Gastroesophageal sphincter (tissue), 4 donors: ENCODE measurements at regions not wholly inside any gene's neighbourhood (a gene's known extent, or its start where the extent isn't known, plus 50 kb on each side); places are given as distances from the start of the nearest gene placed in this dataset.
"Not testable (repeated sequence)": the region's sequence is repeated elsewhere in the genome, so short reads cannot be mapped to it uniquely, and the experiment has no call there.

Source experiments
- ATAC-seq: fragments of 150-250 bp; one replicate; pipeline ENCODE4 v1.9.1; 2016; ENCODE audit warnings: mild to moderate bottlenecking, moderate library complexity
- H3K27ac ChIP-seq, 4 donors: fragments of 200-600 bp; sonication (generic) in 3 of 4; 1 replicate in 3 of 4; 2 replicates in 1 of 4; pipeline ENCODE4 v1.5.1; 2016 to 2019
- H3K27me3 ChIP-seq: fragments of 200-600 bp; sonication (generic); one replicate; pipeline ENCODE4 v1.5.1; 2019
- H3K36me3 ChIP-seq, 2 donors: fragments of 200-600 bp; sonication (generic); one replicate each; pipeline ENCODE4 v1.5.1; 2019; ENCODE audit warnings: control low read depth in 1 of 2
- H3K4me1 ChIP-seq, 3 donors: fragments of 200-600 bp; sonication (generic); 1 replicate in 2 of 3; 2 replicates in 1 of 3; pipeline ENCODE4 v1.5.1; 2016 to 2019; ENCODE audit warnings: control low read depth in 2 of 3
- H3K4me3 ChIP-seq, 2 donors: fragments of 200-600 bp; sonication (generic); one replicate each; pipeline ENCODE4 v1.5.1; 2019; ENCODE audit warnings: mild to moderate bottlenecking in 1 of 2, moderate library complexity in 1 of 2
- H3K9me3 ChIP-seq, 3 donors: fragments of 200-600 bp; sonication (generic); one replicate each; pipeline ENCODE4 v1.5.1; 2017 to 2019; ENCODE audit warnings: control low read depth in 2 of 3
- CTCF ChIP-seq, 4 experiments: fragments of 200-600 bp in 2 of 4; fragments of 450-650 bp in 2 of 4; sonication (generic) in 1 of 4; IDR thresholded peaks; one replicate each; pipeline ENCODE4 v1.5.1; 2017 to 2019; ENCODE audit warnings: antibody characterized with exemption in 4 of 4, mild to moderate bottlenecking in 2 of 4, moderate library complexity in 2 of 4
- EP300 ChIP-seq: sonication (generic); formaldehyde crosslinking; IDR thresholded peaks from one replicate; pipeline ENCODE4 v1.6.1; 2017; ENCODE audit warnings: antibody characterized with exemption, mild to moderate bottlenecking
- POLR2A ChIP-seq, 2 donors: fragments of 450-650 bp; IDR thresholded peaks; one replicate each; pipeline ENCODE4 v1.6.1; 2017; ENCODE audit warnings: antibody characterized with exemption in 2 of 2, mild to moderate bottlenecking in 2 of 2, moderate library complexity in 1 of 2
- POLR2AphosphoS5 ChIP-seq: sonication (generic); formaldehyde crosslinking; IDR thresholded peaks from one replicate; pipeline ENCODE4 v1.6.1; 2017; ENCODE audit warnings: antibody characterized with exemption
- WGBS, 2 donors: methylation state at CpG; one replicate each; pipeline ENCODE4 v1.1.5; 2018; ENCODE audit warnings: low coverage in 1 of 2; 5-methylcytosine and 5-hydroxymethylcytosine counted together

- 46 to 49% methylated on average over 5 of the region's 5 CpGs for WGBS, 2 donors
- ATAC-seq = no peak
Observed at GRCh38 chr3:182514236-182514964, 278.9 kb upstream of the ATP11B start.

GRCh38 chr3:182516597-182517336 lies 276.5 kb upstream of the ATP11B start:
- 78 to 86% methylated on average over 4 to 6 of the region's 6 CpGs for WGBS, 2 donors
- Histone ChIP-seq H3K9me3 (no peaks in the 10 kb centered on the region), H3K4me1 (no peaks in the 10 kb centered on the region), H3K27ac (no peak overlapping the region), H3K36me3 (no peaks in the 10 kb centered on the region), H3K4me3 (no peak overlapping the region), H3K27me3 (no peaks in the 10 kb centered on the region)
- no peak for TF ChIP-seq EP300
- no peak for ATAC-seq

More at GRCh38 chr3:182514236-182514964, 278.9 kb upstream of the ATP11B start:
- H3K4me3 ChIP-seq = no peak overlapping the region
- H3K36me3 ChIP-seq = no peaks in the 10 kb centered on the region
- no peak for TF ChIP-seq POLR2A (IDR thresholded peaks at IDR 0.05)
- no peak for TF ChIP-seq POLR2AphosphoS5
- TF ChIP-seq EP300 = no peak
- TF ChIP-seq CTCF (IDR thresholded peaks at IDR 0.05) = no peak
- H3K27ac ChIP-seq = no peak overlapping the region
- no peaks in the 10 kb centered on the region for H3K9me3 ChIP-seq
- no peaks in the 10 kb centered on the region for H3K27me3 ChIP-seq
- H3K4me1 ChIP-seq = no peaks in the 10 kb centered on the region

- Histone ChIP-seq H3K36me3 (no peaks in the 10 kb centered on the region), H3K4me3 (no peak overlapping the region), H3K27me3 (no peaks in the 10 kb centered on the region), H3K9me3 (no peaks in the 10 kb centered on the region), H3K27ac (no peak overlapping the region), H3K4me1 (no peaks in the 10 kb centered on the region)
- no peak for ATAC-seq
- 80 to 93% methylated on average over 1 to 2 of the region's 2 CpGs for WGBS, 2 donors
- TF ChIP-seq EP300 (no peak), CTCF (IDR thresholded peaks at IDR 0.05) (no peak), POLR2A (IDR thresholded peaks at IDR 0.05) (no peak), POLR2AphosphoS5 (no peak)
Observed at GRCh38 chr3:182519569-182519968, 273.7 kb upstream of the ATP11B start.

- no peaks in the 10 kb centered on the region for H3K9me3 ChIP-seq
- no peaks in the 10 kb centered on the region for H3K36me3 ChIP-seq
- no peaks in the 10 kb centered on the region for H3K4me1 ChIP-seq
- H3K4me3 ChIP-seq = no peak overlapping the region
- H3K27ac ChIP-seq = no peak overlapping the region
- H3K27me3 ChIP-seq = no peaks in the 10 kb centered on the region
- ATAC-seq = no peak
- TF ChIP-seq CTCF (IDR thresholded peaks at IDR 0.05) = no peak
- 82 to 86% methylated on average over 3 of the region's 3 CpGs for WGBS, 2 donors
Observed at GRCh38 chr3:182521339-182521738, 272.0 kb upstream of the ATP11B start.

GRCh38 chr3:182523424-182523823 lies 269.9 kb upstream of the ATP11B start:
- not testable (repeated sequence) for H3K27ac ChIP-seq, ATAC-seq, H3K4me1 ChIP-seq, H3K36me3 ChIP-seq, H3K27me3 ChIP-seq, H3K9me3 ChIP-seq, H3K4me3 ChIP-seq
- 92 to 100% methylated on average over 1 to 3 of the region's 3 CpGs for WGBS, 2 donors

GRCh38 chr3:182523836-182524235 lies 269.5 kb upstream of the ATP11B start:
- Histone ChIP-seq H3K27me3 (no peaks in the 10 kb centered on the region), H3K9me3 (no peaks in the 10 kb centered on the region), H3K27ac (no peak overlapping the region), H3K4me1 (no peaks in the 10 kb centered on the region), H3K36me3 (no peaks in the 10 kb centered on the region), H3K4me3 (no peak overlapping the region)
- 86 to 87% methylated on average over 2 of the region's 2 CpGs for WGBS, 2 donors
- TF ChIP-seq POLR2AphosphoS5 (no peak), EP300 (no peak), POLR2A (IDR thresholded peaks at IDR 0.05) (no peak), CTCF (IDR thresholded peaks at IDR 0.05) (no peak)
- no peak for ATAC-seq
